CD4-positive, alpha-beta T cell treated with Interleukin-17A for 4 hours (primary cell): ENCODE measurements at regions not wholly inside any gene's neighbourhood (a gene's known extent, or its start where the extent isn't known, plus 50 kb on each side); places are given as distances from the start of the nearest gene placed in this dataset.
"Not testable (repeated sequence)": the region's sequence is repeated elsewhere in the genome, so short reads cannot be mapped to it uniquely, and the experiment has no call there.

Experiments
- DNase-seq: peaks from one replicate; pipeline ENCODE4 v3.0.0-alpha.2; 2020; ENCODE audit warnings: mixed read lengths

DNA sequence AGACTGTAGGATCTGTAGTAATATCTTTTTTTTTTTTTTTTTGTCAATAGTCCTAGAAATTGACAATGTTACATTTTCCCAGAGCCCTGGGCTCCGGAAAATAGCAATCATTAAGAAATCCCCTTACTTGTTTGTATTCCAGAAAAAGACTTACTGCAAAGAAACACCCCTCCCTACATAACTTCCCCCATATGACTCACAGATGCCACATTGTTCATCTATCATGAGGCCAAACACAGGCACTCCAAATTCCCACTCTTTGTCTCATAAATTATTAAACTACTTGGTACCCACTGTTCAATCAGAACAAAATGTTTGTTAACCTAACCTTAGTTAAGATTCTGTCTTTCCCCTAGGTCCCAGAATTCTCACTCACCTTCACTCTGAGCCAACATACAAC, 53.5 kb downstream of the TEX51 start:
- no peak for DNase-seq

DNA sequence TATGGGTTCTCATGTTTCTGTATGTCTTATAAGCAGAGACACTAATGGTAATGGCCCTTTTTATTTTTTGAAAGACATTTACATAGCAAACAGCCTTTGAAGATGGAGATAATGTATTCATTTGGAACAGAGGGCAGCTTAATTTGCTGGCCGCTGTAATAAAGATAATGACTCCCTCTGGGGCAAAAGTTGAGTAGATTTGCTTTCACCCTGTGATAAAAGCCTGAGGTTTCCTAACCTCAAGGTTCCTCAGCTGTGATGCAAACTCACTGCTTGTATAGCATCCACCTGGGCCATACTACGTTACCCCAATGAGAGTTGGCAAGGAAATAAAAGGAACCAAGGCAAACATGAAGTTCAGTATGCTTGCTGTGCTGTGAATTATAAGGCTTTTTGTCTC, 54.8 kb downstream of the TEX51 start:
- DNase-seq, result no peak

DNA sequence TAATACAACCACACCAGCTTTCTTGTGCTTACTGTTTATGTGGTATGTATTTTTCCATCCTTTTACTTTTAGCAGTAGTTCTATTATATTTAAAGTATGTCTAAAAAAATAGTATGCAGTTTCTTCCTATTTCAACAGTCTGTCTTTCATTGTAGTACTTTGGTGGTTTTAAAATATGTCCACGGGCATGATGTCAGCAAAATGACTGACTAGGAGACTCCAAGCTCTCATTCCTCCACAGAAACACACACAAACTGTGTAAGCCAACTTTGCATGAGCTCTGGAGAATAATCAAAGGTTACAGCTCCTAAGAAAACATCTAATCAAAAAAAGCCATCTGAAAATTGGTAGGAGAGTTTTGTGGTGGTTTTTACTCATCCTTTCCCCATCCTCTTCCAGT, 56.1 kb downstream of the TEX51 start:
- DNase-seq, result no peak

DNA sequence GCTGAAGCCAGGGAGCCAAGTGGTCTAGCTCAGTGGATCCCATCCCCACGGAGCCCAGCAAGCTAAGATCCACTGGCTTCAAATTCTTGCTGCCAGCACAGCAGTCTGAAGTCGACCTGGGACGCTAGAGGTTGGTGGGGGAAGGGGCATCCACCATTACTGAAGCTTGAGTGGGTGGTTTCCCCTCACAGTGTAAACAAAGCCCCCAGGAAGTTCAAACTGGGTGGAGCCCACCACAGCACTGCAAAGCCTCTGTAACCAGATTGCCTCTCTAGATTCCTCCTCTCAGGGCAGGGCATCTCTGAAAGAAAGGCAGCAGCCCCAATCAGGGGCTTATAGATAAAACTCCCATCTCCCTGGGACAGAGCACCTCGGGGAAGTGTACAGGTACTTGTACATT, 58.1 kb downstream of the TEX51 start:
- DNase-seq, result not testable (repeated sequence)

DNA sequence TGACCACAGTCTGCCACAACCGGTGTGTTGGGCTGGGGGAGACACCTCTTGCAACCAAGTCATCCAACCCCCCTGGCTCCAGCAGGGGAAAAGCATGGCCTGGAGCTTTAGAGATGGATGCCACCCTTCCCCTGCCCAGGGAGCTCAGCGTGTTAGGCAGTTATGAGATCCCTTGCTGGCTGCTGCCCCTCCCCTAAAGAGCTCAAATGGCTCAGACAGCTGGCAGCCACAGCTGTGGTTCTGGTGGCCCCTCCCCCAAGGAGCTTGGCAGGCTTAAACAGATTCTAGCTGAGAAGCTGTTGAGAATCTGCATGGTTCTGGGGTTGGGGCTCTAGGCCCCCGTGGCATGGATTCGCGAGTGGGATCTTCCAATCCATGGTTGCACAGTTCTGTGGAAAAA, 64.7 kb downstream of the TEX51 start:
- DNase-seq, result no peak

DNA sequence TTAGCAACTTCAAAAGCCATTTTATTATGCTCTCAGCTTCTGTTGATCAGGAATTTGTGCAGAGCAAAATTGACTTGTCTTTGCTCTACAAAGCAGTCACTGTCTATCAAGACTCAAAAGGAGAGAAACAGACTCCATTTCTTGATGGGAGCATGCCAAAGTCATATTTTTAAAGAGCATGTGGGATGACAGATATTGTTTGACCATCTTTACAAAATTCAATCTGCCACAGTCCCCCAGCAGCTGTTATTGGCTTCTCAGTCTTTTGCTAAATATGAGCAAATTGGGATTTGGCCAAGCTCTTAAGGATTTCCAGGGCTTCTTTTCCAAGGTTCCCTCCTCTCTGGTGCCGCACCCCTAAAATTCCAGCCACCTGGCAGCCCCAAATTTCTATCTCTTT, 67.9 kb downstream of the TEX51 start:
- DNase-seq, result no peak

DNA sequence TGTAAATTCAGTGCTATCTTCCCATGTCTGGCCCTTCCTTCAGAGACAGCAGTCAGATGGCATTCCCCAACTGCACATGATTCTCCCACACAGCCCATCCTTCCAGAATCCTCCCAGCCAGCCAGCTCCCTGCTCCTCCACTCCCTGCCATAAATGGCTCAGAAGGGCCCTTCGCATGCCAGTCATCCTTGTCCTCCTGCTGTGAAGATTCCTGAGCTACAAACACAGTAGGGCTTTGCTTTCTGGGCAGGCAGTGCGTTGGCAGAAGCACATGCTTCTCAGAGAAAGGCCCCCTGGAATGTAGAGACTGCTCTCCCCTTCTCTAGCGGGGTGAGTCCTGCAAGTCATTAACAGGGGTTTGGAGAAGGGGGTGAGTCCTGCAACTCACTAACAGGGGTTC, 71.9 kb downstream of the TEX51 start:
- DNase-seq, result no peak

DNA sequence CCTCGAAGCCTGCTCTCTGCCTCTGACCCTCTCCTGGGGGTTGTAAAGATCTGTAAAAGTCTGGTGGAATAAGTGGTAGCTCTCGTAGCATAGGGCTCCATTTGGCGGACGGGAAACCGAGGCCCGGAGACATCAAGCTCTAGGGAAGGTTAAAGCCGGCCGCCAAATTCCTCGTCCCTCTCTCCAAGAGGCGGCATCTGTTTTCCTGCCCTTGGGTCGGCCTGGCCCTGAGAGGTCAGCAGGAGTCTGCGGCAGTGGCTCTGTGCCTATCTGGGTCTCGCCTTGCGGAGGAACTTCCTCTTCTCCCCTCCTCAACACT, 72.4 kb downstream of the TEX51 start:
- no peak for DNase-seq

DNA sequence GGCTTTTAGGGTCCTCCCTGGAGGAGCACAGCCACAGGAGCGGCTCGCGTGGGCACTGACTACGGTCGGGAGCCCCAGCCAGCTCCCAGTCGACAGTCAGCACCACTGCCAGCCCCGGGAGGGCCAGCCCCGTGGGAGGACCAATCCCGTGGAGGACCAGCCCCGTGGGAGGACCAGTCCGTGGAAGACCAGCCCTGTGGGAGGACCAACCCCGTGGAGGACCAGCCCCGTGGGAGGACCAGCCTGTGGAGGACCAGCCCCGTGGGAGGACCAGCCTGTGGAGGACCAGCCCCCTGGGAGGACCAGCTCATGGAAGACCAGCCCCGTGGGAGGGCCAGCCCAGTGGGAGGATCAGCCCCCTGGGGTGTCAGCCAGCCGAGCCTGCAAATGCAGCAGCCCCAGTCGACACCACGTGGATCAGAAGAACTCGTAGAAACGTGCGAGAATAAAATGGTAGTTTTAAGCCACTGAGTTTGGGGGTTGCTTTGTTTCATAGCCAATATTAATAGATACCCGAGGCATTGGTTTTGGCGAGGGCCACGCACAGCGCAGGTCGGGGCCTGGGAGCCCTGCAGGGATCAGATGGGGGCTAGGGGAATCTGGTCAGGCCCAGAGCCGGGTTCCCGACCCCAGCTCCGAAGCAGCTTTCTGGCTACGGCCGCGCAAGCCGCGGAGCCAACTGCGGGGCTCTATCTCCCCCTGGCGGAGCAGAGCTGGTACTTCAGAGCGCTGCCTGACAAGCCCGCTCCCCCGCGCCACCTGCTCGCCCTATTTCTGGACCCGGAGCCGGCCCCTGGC, 73.0 kb downstream of the TEX51 start:
- peak; percentile 73 for DNase-seq

DNA sequence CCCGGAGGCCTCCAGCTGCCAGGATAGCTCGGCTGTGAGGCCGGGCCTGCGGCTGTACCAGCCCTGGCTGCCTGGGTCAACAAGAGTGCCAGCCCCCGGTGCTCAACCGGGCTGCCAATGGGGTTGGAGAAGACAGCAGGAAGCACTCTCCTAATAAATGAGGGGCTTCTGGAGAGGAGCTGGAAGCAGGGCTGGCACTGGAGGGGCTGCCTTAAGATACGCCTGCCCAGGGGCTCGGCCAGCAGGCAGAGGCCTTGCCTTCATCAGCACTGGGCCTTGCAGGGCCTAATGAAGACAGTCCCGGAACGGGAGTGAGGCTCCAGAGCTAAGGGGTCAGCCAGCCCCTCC, 73.6 kb downstream of the TEX51 start:
- no peak for DNase-seq

DNA sequence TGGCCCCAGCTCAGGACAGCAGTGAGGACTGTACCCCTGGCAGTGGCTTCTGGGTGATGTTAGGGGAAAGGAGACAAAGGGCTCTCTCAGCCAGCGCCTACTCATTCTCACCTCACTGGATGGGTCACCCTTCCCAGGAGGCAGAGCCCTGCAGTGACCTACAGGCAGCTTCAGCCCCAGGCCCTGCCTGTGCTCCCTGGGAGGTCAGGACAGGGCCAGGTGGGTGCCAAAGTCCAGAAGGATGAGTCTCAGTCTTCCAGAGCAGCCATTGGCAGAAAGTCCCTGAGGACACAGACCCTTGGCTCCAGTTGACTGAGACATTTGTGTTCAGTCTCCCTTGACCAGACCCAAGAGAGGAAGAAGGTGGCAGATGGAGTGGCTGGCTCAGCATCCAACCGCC, 75.1 kb downstream of the TEX51 start:
- DNase-seq, result no peak

DNA sequence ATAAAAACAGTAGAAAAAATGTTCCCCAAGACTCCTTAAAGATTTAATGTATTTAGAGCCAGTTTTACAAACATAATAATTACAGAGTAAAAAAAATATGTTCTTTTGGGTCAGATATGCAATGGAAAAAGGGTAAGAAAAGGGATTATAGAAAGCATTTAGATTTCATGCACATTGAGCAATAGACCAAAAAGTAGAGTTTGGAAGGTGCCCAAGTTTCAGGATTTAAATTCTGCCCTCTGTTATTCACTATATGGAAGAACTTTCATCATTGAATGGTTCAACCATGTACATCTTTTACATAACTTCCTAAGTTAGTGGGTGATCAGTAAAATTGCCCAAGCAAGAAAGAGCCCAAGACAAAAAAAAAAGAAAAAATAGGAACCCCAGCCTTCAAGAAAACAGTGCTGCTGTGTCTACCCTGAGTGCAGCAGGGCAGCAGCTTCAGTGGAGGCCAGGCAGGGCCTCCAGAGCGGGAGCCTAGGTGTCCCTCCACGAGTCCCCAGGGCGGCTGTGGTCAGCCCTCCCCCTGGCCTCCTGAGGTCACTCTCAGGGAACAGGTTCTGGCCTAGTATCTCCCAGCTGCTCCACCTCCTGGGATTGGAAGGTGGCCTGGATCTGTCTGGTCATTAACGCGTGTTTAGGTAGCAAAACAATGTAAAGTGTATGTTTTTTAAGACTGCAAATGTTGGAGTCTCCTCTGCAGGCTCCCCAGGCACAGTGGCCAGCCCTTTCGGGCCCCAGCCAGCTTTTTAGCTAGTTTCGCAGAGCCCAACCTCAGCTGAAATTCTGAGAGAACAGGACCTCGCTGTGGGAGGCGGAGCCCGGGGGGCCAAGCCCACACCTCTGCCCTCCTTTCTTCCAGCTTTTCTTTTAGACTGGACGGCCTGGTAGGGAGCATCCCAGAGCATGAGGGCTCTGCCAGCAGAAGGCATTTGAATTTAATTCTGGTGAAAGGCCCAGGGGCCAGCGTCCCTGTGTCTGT, 77.3 kb downstream of the TEX51 start:
- DNase-seq, result no peak

DNA sequence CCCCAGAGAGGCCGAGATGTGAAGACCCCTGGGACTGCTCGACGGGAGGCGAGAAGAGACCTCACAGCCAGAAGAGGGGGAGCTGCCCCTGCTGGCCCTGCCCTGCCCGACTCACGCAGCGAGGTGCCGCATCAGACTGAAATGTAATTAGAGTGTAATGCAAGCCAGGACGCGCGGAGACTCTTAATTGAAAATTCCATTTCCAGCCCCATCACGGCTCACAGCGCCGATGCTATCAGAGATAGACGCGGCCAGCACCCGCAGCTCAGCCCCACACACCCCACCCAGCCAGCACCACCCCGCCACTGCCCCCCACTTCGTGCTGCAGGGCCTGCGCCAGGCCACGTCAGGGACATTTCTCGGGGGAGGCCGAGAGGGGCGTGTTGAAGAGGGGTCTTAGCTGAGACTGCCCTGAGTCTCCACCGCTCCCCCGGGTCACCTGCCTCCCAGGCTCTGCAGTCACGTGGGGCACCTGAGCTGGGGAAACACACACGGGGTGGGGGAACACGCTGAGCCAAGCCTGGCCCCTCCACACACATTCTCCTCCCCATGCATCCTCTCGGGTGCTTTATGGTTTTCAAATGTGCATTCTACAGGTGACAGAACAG, 78.1 kb downstream of the TEX51 start:
- DNase-seq, result no peak

DNA sequence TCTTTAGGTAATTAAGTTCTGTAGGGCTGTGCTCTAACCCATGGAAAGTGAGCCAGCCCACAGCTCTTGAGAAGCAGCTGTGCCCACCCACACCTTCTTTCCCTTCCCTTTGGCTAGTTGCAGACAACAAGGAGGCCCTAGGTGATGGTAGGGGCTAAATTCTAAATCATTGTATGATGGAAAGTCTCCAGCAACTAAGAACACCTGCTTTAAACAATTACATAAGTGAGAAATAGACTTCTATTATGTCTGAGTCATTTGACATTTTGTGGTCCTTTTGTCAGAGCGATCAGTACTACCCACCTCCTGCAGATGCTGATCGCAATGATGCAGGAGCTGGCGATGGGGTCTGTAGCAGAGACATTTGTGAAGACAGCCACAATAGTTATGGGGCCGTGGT, 79.6 kb downstream of the TEX51 start:
- no peak for DNase-seq

DNA sequence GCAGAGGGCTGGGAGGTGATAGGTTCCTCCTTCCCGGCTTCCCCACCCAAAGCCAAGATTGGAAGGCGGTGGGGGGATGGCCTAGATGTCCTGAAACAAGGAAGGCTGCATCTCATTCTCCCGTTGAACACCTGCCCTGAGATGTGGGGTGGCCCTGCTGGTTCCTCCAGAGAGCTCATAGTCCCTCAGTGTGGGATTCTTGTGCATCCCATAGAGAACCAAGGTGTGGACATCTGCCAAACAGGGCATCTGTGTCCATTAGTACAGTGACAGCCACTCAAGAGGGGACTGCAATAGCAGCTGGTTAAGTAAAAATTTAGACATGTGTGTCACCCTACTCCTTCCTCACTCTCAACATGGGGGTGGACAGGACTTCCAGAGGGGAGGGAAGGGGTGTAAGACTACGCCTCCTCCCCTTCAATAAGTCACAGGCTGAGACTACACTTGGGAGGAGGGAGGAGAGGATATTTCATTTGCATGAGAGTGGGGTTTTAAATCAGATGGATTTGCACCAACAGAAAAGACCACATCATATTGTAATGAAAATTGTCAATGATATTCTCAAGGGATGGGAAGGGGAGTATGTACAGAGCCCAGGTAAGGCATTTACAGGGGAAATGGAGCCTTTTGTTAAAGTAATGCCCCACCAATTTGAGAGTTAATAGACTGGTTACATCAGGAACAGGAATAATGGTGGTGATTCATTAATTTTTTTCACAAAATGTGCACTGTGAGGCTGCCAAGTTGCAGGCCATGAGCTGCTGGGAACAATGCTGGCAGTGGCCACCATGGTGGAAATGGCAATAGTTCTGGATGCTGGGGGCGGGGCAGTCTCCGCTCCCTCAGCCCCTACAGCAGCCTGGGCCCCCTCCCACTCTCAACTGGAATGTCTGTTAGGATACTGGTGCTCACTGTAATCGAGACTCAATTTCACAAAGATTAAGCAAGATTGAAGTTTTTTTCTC, 80.6 kb downstream of the TEX51 start:
- DNase-seq, result no peak

DNA sequence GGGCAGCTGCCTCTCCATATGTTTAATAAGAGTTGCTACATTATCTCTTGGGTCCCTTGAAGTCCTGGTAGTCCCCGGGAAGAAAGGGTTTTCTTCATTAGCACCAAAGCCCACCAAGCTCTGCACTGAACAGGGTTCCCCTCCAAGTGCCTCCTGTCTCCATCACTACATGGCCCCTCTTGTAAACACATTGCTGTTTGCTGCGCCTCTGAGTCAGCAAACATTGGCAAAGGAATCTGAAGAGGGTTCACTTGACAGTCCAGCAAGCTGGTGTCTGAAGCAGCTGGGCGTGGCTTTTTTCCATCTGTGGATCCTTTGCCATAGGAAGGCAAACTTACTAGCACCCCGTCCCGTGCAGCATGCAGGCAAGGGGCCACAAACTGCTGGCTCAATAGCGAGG, 82.8 kb downstream of the TEX51 start:
- DNase-seq, result no peak

DNA sequence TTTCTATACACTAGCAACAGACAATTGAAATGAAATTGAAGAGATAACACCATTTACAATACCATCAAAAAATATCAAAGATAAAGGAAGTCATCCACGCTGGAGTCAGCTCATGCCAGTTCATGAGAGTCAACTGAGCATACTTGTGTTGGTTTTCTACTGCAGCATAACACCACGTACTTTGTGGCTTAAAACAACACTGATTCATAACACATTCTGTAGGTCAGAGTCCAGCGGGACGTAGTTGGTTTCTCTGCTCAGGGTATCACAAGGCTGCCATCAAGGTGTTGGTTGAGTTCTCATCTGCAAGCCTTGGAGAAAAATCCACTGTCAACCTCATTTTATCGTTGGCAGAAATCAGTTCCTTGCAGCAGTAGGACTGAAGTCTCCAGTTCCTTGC, 84.2 kb downstream of the TEX51 start:
- no peak for DNase-seq

DNA sequence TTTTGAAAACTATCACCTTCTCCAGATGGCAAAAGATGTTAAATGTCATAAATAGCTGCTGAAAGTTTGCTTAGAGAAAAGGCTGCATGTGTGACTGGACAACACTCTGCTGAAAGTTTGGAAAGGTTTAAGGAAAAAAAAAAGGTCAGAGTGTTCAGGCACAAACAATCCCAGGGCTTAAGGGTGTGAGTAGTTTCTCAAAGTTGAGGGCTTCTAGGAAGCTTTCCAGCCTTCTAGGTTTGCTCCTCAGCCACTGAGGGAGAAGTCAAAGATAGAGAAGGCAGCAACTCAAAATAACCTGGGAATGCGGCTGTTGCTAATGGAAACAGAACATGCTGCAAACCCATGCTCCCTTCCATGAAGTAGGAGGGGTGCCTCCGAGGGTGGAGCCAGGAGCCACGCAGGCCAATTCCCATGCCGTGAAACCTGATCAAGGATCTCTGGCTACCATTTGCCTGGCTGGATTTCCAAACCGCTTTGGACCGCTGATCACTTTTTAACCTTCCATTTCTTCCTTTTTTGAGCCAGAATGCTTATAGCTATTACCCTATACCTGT, 88.0 kb downstream of the TEX51 start:
- no peak for DNase-seq

DNA sequence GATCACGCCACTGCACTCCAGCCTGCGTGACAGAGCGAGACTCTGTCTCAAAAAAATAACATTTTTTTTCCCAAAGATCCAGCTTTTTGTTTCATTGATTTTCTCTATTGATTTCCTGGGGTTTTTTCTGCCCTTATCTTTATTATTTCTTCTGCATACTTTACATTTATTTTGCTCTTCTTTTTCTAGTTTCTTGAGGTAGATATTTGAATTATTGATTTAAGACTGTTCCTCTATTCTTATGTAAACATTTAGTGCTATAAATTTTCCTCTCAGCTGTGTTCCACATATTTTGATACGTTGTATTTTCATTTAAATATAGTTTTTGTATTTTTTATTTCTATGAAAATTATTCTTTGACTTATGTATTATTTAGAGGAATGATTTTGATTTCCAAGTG, 89.8 kb downstream of the TEX51 start:
- no peak for DNase-seq

DNA sequence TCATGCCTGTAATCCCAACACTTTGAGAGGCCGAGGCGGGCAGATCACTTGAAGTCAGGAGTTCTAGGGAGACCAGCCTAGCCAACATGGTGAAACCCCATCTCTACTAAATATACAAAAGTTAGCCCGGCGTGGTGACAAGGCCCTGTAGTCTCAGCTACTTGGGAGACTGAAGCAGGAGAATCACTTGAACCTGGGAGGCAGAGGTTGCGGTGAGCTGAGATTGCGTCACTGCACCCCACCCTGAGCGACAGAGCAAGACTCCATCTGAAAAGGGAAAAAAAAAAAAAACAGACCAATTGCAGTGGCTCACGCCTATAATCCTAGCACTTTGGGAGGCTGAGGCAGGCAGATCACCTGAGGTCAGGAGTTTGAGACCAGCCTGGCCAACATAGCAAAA, 90.4 kb downstream of the TEX51 start:
- DNase-seq, result not testable (repeated sequence)

DNA sequence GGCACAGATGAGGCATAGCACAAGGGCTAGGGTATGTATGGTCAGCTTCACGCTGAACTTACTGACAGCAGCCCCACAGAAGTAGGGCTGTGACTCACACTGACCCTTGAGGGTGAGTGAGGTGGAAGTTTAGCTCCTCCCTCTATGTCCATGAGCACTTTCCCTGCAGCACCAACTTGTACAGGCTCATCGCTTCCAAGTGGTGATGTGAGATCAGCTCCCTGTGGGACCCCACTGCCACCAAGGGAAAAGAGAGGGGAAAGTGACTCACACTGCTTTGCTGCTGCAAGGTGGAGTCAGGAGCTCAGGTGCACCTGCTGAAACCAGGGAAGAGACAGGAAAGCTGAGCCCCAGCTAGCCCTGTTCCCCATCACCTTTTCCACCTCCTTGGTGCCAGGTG, 91.5 kb downstream of the TEX51 start:
- no peak for DNase-seq
